Activated CD8-positive, alpha-beta memory T cell treated with anti-CD3 and anti-CD28 coated beads for 36 hours (primary cell): ENCODE measurements at regions not wholly inside any gene's neighbourhood (a gene's known extent, or its start where the extent isn't known, plus 50 kb on each side); places are given as distances from the start of the nearest gene placed in this dataset.

Experiments used
- CTCF ChIA-PET: fragments of 350-600 bp; sonication (Branson Sonifier 250); formaldehyde crosslinking; loops from one replicate; lab custom pipeline; 2021; ENCODE audit warnings: antibody characterized with exemption; lab: Charles Lee
- POLR2A ChIA-PET: fragments of 350-600 bp; sonication (Branson Sonifier 250); formaldehyde crosslinking; loops from one replicate; lab custom pipeline; 2021; ENCODE audit warnings: antibody characterized with exemption; lab: Charles Lee

DNA sequence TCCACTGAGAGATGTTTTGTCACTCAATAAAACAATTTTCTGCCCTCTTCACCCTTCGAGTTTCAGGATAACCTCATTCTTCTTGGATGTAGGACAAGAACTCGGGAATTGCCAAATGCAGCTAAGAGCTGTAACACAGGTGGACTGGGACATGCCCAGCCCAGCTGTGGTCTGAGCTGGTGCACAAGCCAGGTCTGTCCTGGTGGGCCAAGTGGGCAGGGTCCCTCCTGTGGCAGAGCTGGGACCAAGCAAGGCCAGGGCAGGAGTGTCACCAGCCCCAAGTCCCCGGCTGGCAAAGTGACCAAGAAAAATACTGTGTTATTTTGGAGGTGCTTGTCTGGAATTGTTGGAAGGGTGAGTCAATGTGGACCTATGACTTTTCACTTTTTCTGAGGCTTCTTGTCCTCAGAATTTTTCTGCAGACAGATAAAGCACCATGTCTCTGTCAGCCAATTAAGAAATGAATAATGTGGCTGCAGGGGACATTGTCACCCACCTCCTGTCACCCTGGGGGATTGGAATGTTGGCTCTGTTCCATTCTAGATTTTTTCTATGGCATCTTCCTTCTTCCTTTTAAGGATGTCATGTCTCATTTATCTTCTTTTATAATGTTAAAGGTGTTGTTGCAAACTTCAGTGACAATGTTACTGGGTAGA is 645.2 kb upstream of the EPHA6 start:
- ChIA-PET CTCF (no interaction called here), POLR2A (no interaction called here)

DNA sequence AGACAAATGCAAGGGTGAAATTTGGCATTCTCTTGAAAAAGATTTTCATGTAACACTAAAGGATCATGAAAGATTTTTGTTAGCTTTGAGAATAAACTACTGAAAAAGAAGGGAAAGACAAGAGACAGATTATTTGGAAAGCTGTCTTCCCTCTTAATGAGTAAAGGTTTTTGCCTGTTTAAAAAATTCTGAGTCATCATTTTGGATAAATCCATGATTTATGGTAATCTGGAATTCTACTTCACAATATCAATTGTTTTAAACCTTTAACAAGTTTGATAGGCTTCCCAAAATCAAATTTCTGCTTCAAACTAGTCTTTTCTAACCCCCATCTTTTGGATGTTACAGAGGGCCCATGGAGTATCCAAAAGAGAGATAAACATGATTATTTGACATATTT is 641.5 kb upstream of the EPHA6 start:
- POLR2A ChIA-PET = no interaction called here
- CTCF ChIA-PET = no interaction called here

DNA sequence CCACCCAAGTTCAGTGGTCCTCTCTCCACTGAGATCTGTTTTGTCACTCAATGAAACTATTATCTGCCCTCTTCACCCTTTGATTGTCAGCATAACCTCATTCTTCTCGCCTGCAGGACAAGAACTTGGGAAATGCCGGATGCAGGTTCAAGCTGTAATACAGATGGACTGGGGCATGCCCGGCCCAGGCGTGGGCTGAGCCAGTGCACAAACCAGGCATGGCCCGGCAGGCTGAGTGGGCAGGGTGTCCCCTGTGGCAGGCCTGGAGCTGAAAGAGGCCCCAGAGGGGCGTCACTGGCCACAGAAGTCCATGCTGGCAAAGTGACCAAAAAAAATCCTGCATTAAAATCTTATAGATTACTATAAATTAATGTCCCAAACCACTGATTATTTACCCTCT is 638.9 kb upstream of the EPHA6 start:
- ChIA-PET POLR2A (no interaction called here), CTCF (no interaction called here)

DNA sequence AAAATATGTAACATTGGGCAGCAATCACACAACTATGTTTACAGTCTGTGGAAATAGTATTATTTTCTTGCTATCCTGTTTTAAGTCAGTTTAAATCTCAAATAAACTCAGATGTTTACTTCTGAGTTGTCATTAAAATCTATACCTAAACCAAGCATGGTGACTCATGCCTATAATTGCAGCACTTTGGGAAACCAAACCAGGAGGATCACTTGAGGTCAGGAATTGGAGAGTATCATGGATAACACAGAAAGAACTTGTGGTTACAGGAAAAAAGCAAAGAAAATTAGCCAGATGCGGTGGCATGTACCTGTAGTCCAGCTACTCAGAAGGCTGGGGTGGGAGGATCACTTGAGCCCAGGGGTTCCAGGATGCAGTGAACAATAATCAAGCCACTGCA is 631.6 kb upstream of the EPHA6 start:
- ChIA-PET CTCF (no interaction called here), POLR2A (no interaction called here)

DNA sequence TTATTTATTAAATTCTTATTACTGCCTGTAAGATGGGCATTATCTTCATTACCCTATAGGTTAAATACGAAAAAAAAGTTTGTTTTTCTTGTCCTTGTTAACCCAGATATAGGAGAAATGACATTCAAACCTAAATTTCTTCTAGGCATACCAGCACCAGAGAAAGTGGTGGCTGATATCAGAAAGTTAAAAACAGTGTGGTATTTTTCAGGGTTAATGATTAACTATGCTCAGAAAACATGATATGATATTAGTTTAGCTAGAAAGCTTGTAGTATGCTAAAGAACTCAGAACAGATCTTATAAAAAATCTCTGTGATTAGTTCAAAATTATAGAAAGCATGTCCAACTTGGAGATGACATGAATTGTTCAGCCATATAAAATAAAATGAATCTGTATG is 630.5 kb upstream of the EPHA6 start:
- CTCF ChIA-PET = no interaction called here
- POLR2A ChIA-PET = no interaction called here

DNA sequence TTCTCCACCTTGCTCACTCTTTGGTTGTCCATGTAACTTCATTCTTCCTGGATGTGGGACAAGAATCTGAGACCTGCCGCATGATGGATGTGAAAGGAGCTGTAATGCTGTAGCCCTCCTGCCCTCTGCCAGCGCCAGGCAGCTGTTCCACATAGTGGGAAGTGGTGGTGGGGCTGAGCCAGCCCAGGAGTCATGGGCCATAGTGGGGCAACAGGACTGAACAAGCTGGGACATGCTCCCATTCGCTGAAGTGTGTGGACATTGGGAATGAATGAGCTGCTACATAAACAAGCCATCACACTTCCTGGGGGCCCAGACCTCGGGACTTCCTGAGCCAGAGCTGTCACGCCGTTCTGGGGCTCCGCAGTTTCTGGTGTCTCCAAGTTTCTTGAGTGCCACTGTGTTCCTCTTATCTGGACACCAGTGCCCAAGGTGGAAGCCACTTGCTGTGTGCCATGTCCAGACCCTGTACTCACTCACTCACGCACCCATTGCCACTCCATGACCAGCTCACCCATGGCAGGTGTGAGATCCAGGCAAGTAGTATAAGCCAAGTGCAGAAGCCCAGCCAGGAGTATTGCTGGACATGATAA is 624.3 kb upstream of the EPHA6 start:
- ChIA-PET POLR2A (interaction anchor here (0.5 kb wide), 1 partner anchor 142 kb away, joined by 4 read pairs; no protein-coding TSS in a partner anchor), CTCF (no interaction called here)

DNA sequence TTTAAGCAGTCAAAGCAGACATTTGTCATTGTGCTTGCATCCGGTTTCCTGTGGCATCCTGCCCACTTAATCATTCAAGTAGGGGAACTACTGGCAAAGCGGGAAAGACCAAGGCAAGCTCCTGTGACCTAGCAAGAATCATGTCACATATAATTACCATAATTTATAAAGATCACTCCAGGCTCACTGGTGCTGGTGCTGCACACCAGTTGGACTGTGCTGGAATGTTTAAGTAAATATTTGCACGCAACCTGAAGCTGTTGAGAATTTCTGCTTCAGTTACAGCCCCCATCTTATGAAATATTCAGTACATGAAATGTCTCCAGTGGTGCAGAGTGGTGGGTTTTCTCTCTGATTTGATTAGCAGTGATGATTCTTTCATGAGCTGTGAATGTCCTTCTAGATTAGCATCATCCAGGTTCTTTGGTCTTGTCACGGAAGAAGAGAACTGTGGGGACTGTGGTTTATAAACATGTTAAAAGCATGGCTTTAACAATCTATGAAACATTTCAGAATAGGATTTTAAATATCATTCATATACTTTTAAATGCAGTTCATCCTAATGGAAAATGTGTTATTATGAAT is 621.3 kb upstream of the EPHA6 start:
- CTCF ChIA-PET = no interaction called here
- POLR2A ChIA-PET = no interaction called here

DNA sequence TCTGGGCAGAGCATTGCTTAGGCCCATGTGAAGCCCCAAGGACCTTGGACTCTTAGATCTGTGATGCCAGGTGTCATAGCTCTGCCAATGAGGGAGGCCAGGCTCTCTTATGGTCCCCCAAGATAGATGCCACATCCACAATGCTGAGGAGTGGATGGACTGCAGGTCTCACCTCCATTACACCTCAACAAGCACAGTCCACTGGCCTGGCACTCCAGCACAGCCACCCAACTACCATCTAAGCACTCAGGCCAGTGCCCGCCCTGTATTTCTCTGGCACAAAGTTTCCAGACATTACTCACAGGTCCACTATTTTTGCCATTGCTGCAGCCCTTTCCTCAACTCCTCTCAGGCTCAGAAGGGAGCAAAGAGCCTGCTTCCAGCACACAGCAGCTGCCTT is 613.5 kb upstream of the EPHA6 start:
- ChIA-PET CTCF (no interaction called here), POLR2A (no interaction called here)

DNA sequence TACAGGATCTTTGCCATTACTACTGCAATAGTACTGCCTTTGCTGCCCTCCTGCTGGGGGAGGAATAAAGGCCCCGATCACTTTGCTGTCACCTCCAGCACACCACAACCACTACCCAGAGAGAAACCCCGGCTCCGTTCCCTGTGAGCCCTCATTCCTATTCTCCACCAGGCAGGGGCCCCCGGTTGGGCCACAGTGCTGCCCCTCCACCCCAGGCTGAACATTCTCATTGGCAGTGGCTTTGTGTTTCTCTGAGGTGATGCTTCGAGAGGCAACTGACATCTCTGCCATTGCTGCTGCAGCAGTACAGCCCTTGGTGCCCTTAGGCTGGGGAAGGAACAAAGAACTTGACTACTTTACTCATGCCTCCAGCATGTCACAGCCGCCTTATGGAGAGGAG is 612.9 kb upstream of the EPHA6 start:
- ChIA-PET POLR2A (no interaction called here), CTCF (no interaction called here)

DNA sequence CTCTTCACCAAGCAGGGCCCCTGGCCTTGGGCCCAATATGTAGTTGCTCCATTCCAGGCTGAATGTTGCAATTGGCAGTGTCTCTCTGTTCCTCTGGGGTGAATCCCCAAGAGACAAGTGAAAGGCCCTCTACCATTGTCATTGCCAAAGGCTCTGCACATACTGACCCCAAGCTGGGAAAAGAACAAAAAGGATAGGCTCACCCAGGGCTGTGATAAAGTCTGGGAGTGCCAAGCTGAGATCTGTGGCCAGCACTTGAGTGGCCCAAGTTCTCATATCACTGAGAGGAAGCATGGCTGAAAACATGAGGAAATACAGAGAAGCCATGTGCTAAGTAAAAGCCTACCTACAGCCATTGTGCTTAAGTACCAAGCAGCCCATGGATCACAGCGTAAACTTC is 612.2 kb upstream of the EPHA6 start:
- CTCF ChIA-PET = no interaction called here
- POLR2A ChIA-PET = no interaction called here

DNA sequence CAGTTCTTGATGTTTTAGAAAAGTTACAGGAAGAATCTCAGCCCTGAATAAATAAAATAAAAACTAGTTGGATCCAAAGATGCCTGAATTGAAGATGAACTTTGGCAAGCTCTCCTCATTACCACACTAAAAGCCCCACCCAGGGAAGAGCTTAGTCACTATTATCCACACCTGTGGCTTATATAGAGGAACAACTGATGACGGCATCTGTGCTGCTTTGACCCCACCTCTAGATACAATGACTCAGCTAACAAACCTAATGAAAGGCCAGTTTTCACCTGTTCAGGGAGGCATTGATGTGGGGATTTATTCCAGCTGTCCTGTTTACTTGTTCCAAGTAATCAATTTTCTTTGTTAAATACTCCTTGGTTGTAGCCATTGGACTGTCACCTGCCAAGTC is 604.7 kb upstream of the EPHA6 start:
- ChIA-PET POLR2A (no interaction called here), CTCF (no interaction called here)

DNA sequence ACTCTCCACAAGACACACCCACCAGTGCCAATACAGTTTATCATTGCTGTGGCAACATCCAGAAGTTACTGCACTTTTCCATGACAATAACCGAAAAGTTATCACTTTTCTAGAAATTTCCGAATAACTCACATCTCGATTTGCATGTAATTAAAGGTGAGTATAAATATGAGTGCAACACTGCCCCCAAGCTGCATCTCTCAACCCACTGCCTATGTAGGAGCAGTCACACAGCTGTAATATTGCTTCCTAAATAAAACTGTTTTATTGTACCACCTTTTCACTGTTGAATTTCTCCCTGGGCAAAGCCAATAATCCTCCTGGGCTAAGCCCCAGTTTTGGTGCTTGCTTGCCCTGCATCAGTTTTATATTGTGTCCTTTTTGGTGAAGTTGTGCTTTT is 601.0 kb upstream of the EPHA6 start:
- CTCF ChIA-PET = no interaction called here
- POLR2A ChIA-PET = no interaction called here

DNA sequence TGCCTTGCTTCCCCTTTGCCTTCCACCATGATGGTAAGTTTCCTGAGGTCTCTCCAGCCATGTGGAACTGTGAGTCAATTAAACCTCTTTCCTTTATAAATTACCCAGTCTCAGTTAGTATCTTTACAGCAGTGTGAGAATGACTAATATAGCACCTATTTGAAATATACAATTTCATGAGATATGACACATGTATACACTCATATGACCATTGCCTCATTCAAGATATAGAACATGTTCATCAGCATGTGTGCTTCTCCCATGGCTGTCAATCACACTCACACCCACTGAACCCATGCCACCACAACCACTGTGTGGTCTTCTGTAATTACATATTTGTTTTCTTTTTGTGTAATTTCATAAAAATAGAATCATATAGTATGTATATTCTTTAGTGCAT is 599.5 kb upstream of the EPHA6 start:
- POLR2A ChIA-PET = no interaction called here
- CTCF ChIA-PET = no interaction called here

DNA sequence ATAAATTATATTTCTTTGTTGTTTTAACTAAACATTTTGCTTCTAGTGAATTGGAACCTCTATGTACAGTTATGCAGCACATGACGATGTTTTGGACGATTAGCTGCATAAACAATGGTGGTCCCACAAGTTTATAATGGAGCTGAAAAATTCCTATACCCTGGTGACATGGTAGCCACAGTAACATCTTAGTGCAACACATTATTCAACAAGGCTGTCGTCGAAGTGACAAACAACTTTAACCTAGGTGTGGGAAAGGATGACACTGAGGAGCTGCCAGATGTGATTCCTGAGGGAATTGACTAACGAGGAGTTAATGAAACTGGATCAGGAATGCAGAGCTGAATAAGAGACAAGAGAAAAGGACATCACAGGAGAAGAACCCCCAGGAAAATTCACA is 588.9 kb upstream of the EPHA6 start:
- CTCF ChIA-PET = no interaction called here
- POLR2A ChIA-PET = no interaction called here

DNA sequence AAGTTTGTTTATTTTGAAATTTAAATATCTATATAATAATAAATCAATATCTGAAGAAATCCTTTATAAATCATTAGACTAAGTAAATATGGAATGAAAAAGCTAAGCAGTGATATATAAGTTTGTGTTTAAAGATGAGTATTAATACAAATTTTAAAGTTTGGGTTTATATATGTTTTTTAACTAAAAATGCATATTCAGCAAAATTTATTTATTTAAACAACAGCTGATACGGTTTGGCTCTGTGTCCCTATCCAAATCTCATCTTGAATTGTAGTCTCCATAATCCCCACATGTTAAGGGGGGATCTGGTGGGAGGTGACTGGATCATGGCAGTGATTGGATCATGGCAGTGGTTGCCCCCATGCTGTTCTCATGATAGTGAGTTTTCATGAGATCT is 580.7 kb upstream of the EPHA6 start:
- POLR2A ChIA-PET = no interaction called here
- CTCF ChIA-PET = no interaction called here

DNA sequence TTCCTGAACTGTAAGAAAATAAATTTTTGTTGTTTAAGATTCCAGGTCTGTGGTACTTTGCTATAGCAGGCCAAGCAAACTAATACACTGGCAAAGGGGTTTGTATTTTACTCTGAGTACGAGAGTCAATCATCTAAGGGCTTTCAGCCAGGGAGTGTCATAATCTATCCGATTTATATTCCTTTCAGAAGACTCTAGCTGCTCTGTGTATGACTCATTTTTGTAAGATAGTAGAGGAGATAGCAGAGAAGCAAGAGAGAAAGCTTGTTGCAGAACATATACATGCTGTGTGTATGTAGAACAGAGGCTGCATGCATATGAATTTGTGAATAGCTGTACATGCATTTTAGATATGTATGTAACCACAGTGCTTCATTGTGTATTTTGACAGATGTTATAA is 577.9 kb upstream of the EPHA6 start:
- ChIA-PET POLR2A (no interaction called here), CTCF (no interaction called here)

DNA sequence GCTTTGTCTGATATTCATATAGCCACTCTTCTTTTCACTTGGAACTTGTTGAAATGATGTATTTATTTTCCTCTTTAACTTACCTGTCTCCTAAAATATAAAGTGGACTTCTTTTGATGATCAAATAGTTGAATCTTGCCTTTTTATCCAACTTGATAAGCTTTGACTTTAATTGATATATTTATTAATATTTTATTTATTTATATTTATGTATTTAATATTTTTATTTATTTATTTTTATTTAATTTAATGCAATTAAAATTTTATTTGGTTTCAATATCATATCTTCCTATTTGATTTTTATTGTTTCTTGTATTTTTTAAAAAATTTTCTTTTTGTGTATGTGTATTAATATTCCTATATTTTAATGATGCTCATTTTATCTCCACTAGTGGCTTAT is 555.1 kb upstream of the EPHA6 start:
- POLR2A ChIA-PET = no interaction called here
- CTCF ChIA-PET = no interaction called here

DNA sequence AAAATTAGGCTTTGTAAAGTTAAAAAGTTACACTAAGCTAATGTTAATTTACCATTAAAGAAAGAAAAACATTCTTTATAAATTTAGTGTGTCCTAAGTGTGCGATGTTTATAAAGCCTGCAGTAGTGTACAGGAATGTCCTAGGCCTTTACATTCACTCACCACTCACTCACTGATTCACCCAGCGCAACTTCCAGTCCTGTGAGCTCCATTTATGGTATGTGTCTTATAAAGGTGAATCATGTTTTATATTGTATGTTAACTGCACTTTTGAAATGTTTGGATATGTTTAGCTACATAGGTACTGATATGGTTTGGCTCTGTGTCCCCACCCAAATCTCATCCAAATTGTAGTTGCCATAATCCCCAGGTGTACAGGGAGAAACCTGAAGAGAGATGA is 549.7 kb upstream of the EPHA6 start:
- ChIA-PET POLR2A (no interaction called here), CTCF (no interaction called here)

DNA sequence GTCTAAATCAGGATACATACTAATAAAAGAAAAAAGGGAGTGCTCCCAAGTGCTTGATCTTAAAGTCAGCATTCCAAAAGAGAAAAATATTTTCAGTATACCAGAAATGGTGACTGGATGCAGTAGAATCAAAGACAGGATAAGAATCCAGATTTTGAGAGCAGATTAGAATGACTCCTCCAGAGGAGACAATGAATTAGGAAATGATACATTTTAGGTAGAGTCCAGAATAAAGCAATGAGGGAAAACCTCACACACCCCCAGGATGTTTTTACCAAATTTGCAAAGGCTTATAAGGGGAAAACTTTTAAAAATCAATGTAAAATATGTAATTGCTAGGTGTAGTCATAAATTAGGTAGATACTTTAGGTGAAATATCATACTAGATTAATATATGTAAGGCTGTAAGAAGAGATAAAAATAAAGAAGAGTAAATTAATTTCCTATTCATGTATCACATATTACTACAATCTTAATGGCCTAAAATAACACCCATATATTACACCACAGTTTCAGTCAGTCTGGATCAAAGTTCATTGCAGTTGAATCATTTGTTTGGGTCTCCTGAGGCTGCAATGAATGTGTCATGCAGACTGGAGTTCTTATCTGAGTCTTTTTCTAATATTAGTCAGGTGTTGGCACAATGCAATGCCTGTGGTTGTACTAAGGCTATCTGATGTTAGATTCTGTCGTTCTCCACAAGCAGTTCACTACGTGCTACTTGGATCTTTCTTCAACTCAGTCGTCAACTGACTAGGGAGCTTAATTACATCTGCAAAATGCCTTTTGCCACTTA is 547.8 kb upstream of the EPHA6 start:
- POLR2A ChIA-PET = no interaction called here
- CTCF ChIA-PET = no interaction called here

DNA sequence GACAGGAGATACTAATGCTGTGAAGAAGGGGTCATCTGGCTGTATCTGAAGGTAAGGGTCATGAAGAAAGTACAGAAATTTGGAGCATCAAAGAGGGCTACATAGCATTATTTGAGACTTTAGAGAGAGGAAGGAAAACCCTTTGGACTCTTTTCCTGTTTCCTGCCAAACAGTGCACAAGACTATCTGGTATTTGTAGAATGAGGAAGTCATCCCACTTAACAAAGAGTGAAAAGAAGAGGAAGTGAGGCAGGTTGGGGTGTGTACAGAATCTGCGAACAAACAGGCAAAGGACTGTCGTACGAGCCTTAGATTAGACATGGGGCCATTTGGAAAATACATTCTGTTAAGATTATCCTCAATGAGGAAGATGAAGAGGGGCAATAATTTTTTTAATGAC is 546.8 kb upstream of the EPHA6 start:
- CTCF ChIA-PET = no interaction called here
- POLR2A ChIA-PET = no interaction called here

DNA sequence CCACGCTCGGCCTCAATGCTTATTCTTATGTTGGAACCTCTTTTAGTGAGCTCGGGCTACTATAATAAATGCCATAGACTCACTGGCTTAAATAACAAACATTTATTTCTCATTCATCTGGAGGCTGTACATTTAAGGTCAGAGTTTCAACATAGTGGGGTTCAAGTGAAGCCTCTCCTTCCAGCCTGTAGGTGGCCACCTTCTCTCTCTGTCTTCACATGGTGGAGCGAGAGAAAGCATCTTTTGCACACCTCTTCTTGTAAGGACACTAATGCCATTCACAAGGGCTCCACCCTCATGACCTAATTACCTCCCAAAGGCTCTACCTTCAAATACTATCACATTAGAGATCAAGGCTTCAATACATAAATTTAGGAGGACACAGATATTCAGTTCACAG is 520.3 kb upstream of the EPHA6 start:
- ChIA-PET CTCF (no interaction called here), POLR2A (no interaction called here)
